OCI-LY3 (cell line): ENCODE measurements at regions not wholly inside any gene's neighbourhood (a gene's known extent, or its start where the extent isn't known, plus 50 kb on each side); places are given as distances from the start of the nearest gene placed in this dataset.

Experiments used
- H2AFZ ChIP-seq: fragments of 200-600, 300-600 bp; shearing (Covaris generic); 2 replicates; pipeline ENCODE4 v1.6.0; 2014; ENCODE audit warnings: antibody characterized with exemption, low read depth, low read length
- H3K27ac ChIP-seq: fragments of 200-600, 300-600 bp; sonication (generic); 2 replicates; pipeline ENCODE4 v1.5.1; 2014; ENCODE audit warnings: mild to moderate bottlenecking, low read length, moderate library complexity, mixed read lengths
- H3K27me3 ChIP-seq: fragments of 200-600, 300-600 bp; sonication (generic); 2 replicates; pipeline ENCODE4 v1.6.1; 2014; ENCODE audit warnings: low read depth, low read length, mixed read lengths
- H3K36me3 ChIP-seq: fragments of 200-600, 300-600 bp; sonication (generic); replicated peaks from 2 replicates; pipeline ENCODE3; 2014; ENCODE audit warnings: low read depth, low read length, mixed read lengths
- H3K4me1 ChIP-seq: fragments of 300-600, 200-600 bp; sonication (generic); 2 replicates; pipeline ENCODE4 v1.6.1; 2014; ENCODE audit warnings: low read length, mixed read lengths
- H3K4me2 ChIP-seq: fragments of 200-600, 300-600 bp; sonication (generic); 2 replicates; pipeline ENCODE4 v1.6.1; 2014; ENCODE audit warnings: low read length, mixed read lengths
- H3K4me3 ChIP-seq: fragments of 300-600, 200-600 bp; sonication (generic); 2 replicates; pipeline ENCODE4 v1.5.1; 2014; ENCODE audit warnings: antibody characterized with exemption, mild to moderate bottlenecking, low read length, moderate library complexity
- H3K79me2 ChIP-seq: fragments of 300-600, 200-600 bp; shearing (Covaris generic); 2 replicates; pipeline ENCODE4 v1.6.1; 2014; ENCODE audit warnings: mild to moderate bottlenecking, low read length, mixed read lengths
- H3K9ac ChIP-seq: fragments of 300-600, 200-600 bp; shearing (Covaris generic); 2 replicates; pipeline ENCODE4 v1.6.0; 2014; ENCODE audit warnings: mild to moderate bottlenecking, low read length, moderate library complexity
- H3K9me3 ChIP-seq: fragments of 200-600, 300-600 bp; shearing (Covaris generic); 2 replicates; pipeline ENCODE4 v1.6.1; 2014; ENCODE audit warnings: low read length, mixed read lengths; ENCODE audit not compliant: insufficient read depth
- H4K20me1 ChIP-seq: fragments of 200-600, 300-600 bp; sonication (generic); 2 replicates; pipeline ENCODE4 v1.6.1; 2016; ENCODE audit warnings: low read length, mixed read lengths; ENCODE audit not compliant: insufficient read depth
- CTCF ChIP-seq: fragments of 200-600, 300-600 bp; sonication (generic); IDR thresholded peaks from 2 replicates; pipeline ENCODE4 v1.5.1; 2014; ENCODE audit warnings: antibody characterized with exemption, low read length, low read depth
- EZH2phosphoT487 ChIP-seq: fragments of 200-600 bp; shearing (Covaris generic); IDR thresholded peaks from 2 replicates; pipeline ENCODE4 v1.6.1; 2018; ENCODE audit warnings: antibody characterized with exemption, mixed run types, low read depth

GRCh38 chr1:194296201-194296600 lies 1109.8 kb upstream of the B3GALT2 start:
- Histone ChIP-seq H3K4me3 (no peak overlapping the region), H3K36me3 (no peaks in the 10 kb centered on the region), H3K4me2 (no peak overlapping the region), H2AFZ (no peak overlapping the region), H3K27ac (no peak overlapping the region), H3K4me1 (peaks cover 15% of the 10 kb centered on the region), H3K27me3 (peaks cover 3% of the 10 kb centered on the region; the same call in 1 of the 2 replicates), H3K9me3 (no peaks in the 10 kb centered on the region), H4K20me1 (no peaks in the 10 kb centered on the region), H3K9ac (no peak overlapping the region), H3K79me2 (no peaks in the 10 kb centered on the region)
- no peak for TF ChIP-seq EZH2phosphoT487
- no peak for TF ChIP-seq CTCF

- Histone ChIP-seq H3K27me3 (peaks cover 8% of the 10 kb centered on the region), H3K4me1 (peaks cover 20% of the 10 kb centered on the region), H3K9me3 (no peaks in the 10 kb centered on the region), H3K36me3 (no peaks in the 10 kb centered on the region), H2AFZ (no peak overlapping the region), H3K79me2 (no peaks in the 10 kb centered on the region), H3K4me2 (no peak overlapping the region), H4K20me1 (no peaks in the 10 kb centered on the region), H3K27ac (no peak overlapping the region), H3K4me3 (no peak overlapping the region), H3K9ac (no peak overlapping the region)
- TF ChIP-seq CTCF: peak; percentile 95
- no peak for TF ChIP-seq EZH2phosphoT487
Observed at GRCh38 chr1:194295685-194296084, 1109.3 kb upstream of the B3GALT2 start.

- TF ChIP-seq CTCF: no peak
- TF ChIP-seq EZH2phosphoT487: no peak
- H3K27ac ChIP-seq: no peak overlapping the region
- peaks cover 34% of the 10 kb centered on the region for H3K4me1 ChIP-seq
- H3K27me3 ChIP-seq: peaks cover 12% of the 10 kb centered on the region
- no peak overlapping the region for H3K9ac ChIP-seq
- no peak overlapping the region for H3K4me2 ChIP-seq
- no peaks in the 10 kb centered on the region for H3K36me3 ChIP-seq
- no peak overlapping the region for H2AFZ ChIP-seq
- H3K79me2 ChIP-seq: no peaks in the 10 kb centered on the region
- H3K4me3 ChIP-seq: no peak overlapping the region
- H3K9me3 ChIP-seq: no peaks in the 10 kb centered on the region
- no peaks in the 10 kb centered on the region for H4K20me1 ChIP-seq
Observed at GRCh38 chr1:194293851-194294405, 1107.5 kb upstream of the B3GALT2 start.

- no peak overlapping the region for H3K9ac ChIP-seq
- no peak overlapping the region for H3K27ac ChIP-seq
- peaks cover 37% of the 10 kb centered on the region for H3K4me1 ChIP-seq
- H3K9me3 ChIP-seq: no peaks in the 10 kb centered on the region
- no peak overlapping the region for H2AFZ ChIP-seq
- H4K20me1 ChIP-seq: no peaks in the 10 kb centered on the region
- H3K79me2 ChIP-seq: no peaks in the 10 kb centered on the region
- H3K27me3 ChIP-seq: peaks cover 12% of the 10 kb centered on the region
- H3K4me3 ChIP-seq: no peak overlapping the region
- TF ChIP-seq EZH2phosphoT487 (no peak), CTCF (no peak)
- H3K36me3 ChIP-seq: no peaks in the 10 kb centered on the region
- H3K4me2 ChIP-seq: no peak overlapping the region
Observed at GRCh38 chr1:194292966-194293365, 1106.6 kb upstream of the B3GALT2 start.
